ENCODE measurements at regions not wholly inside any gene's neighbourhood (a gene's known extent, or its start where the extent isn't known, plus 50 kb on each side); places are given as distances from the start of the nearest gene placed in this dataset.
"Not testable (repeated sequence)": the region's sequence is repeated elsewhere in the genome, so short reads cannot be mapped to it uniquely, and the experiment has no call there.

- Histone ChIP-seq H3K36me3 (ENCODE audit: insufficient read depth, low read length) (no peaks in the 10 kb centered on the region; the same call in 1 of the 2 replicates), H3K9ac (ENCODE audit: low read depth, low read length) (no peak overlapping the region), H3K9me3 (ENCODE audit: control insufficient read depth, insufficient read depth, low read length) (no peaks in the 10 kb centered on the region), H3K4me1 (ENCODE audit: insufficient read depth, low read length) (no peaks in the 10 kb centered on the region)
These were observed 212.2 kb upstream of the GPRIN3 start for GRCh38 chr4:89519771-89520320.

- Histone ChIP-seq H3K36me3 (ENCODE audit: insufficient read depth, low read length) (no peaks in the 10 kb centered on the region; the same call in 1 of the 2 replicates), H3K9me3 (ENCODE audit: control insufficient read depth, insufficient read depth, low read length) (no peaks in the 10 kb centered on the region), H3K9ac (ENCODE audit: low read depth, low read length) (no peak overlapping the region), H3K4me1 (ENCODE audit: insufficient read depth, low read length) (no peaks in the 10 kb centered on the region)
These were observed 210.7 kb upstream of the GPRIN3 start for GRCh38 chr4:89518259-89518658.

GRCh38 chr4:89514811-89515210 lies 207.2 kb upstream of the GPRIN3 start:
- Histone ChIP-seq H3K9me3 (ENCODE audit: control insufficient read depth, insufficient read depth, low read length) (no peaks in the 10 kb centered on the region), H3K4me1 (ENCODE audit: insufficient read depth, low read length) (no peaks in the 10 kb centered on the region), H3K9ac (ENCODE audit: low read depth, low read length) (no peak overlapping the region), H3K36me3 (ENCODE audit: insufficient read depth, low read length) (no peaks in the 10 kb centered on the region; the same call in 1 of the 2 replicates)

- Histone ChIP-seq H3K4me1 (ENCODE audit: insufficient read depth, low read length) (no peaks in the 10 kb centered on the region), H3K9ac (ENCODE audit: low read depth, low read length) (no peak overlapping the region), H3K36me3 (ENCODE audit: insufficient read depth, low read length) (no peaks in the 10 kb centered on the region; the same call in 1 of the 2 replicates), H3K9me3 (ENCODE audit: control insufficient read depth, insufficient read depth, low read length) (peaks cover 9% of the 10 kb centered on the region; the same call in 1 of the 2 replicates)
These were observed 204.2 kb upstream of the GPRIN3 start for GRCh38 chr4:89511776-89512175.

GRCh38 chr4:89509708-89510281 lies 202.2 kb upstream of the GPRIN3 start:
- Histone ChIP-seq H3K36me3 (ENCODE audit: insufficient read depth, low read length) (no peaks in the 10 kb centered on the region), H3K4me1 (ENCODE audit: insufficient read depth, low read length) (no peaks in the 10 kb centered on the region), H3K9me3 (ENCODE audit: control insufficient read depth, insufficient read depth, low read length) (peaks cover 9% of the 10 kb centered on the region; the same call in 1 of the 2 replicates), H3K9ac (ENCODE audit: low read depth, low read length) (no peak overlapping the region)

- Histone ChIP-seq H3K36me3 (ENCODE audit: insufficient read depth, low read length) (no peaks in the 10 kb centered on the region), H3K4me1 (ENCODE audit: insufficient read depth, low read length) (no peaks in the 10 kb centered on the region), H3K9me3 (ENCODE audit: control insufficient read depth, insufficient read depth, low read length) (peaks cover 9% of the 10 kb centered on the region; the same call in 1 of the 2 replicates), H3K9ac (ENCODE audit: low read depth, low read length) (no peak overlapping the region)
These were observed 199.4 kb upstream of the GPRIN3 start for GRCh38 chr4:89506866-89507491.

GRCh38 chr4:89502581-89502980 lies 195.0 kb upstream of the GPRIN3 start:
- Histone ChIP-seq H3K9me3 (ENCODE audit: control insufficient read depth, insufficient read depth, low read length) (no peaks in the 10 kb centered on the region), H3K9ac (ENCODE audit: low read depth, low read length) (no peak overlapping the region), H3K36me3 (ENCODE audit: insufficient read depth, low read length) (no peaks in the 10 kb centered on the region), H3K4me1 (ENCODE audit: insufficient read depth, low read length) (no peaks in the 10 kb centered on the region)

GRCh38 chr4:89497517-89498308 lies 190.1 kb upstream of the GPRIN3 start:
- no peak overlapping the region for H3K9ac ChIP-seq (ENCODE audit: low read depth, low read length)
- no peaks in the 10 kb centered on the region for H3K36me3 ChIP-seq (ENCODE audit: insufficient read depth, low read length)
- H3K9me3 ChIP-seq (ENCODE audit: control insufficient read depth, insufficient read depth, low read length): no peaks in the 10 kb centered on the region; the same call in 1 of the 2 replicates
- H3K4me1 ChIP-seq (ENCODE audit: insufficient read depth, low read length): no peaks in the 10 kb centered on the region; the same call in 1 of the 2 replicates

GRCh38 chr4:89496851-89497250 lies 189.3 kb upstream of the GPRIN3 start:
- no peaks in the 10 kb centered on the region; the same call in 1 of the 2 replicates for H3K9me3 ChIP-seq (ENCODE audit: control insufficient read depth, insufficient read depth, low read length)
- peaks cover 7% of the 10 kb centered on the region; the same call in 1 of the 2 replicates for H3K4me1 ChIP-seq (ENCODE audit: insufficient read depth, low read length)
- no peak overlapping the region for H3K9ac ChIP-seq (ENCODE audit: low read depth, low read length)
- no peaks in the 10 kb centered on the region for H3K36me3 ChIP-seq (ENCODE audit: insufficient read depth, low read length)

GRCh38 chr4:89493367-89493766 lies 185.8 kb upstream of the GPRIN3 start:
- H3K9ac ChIP-seq (ENCODE audit: low read depth, low read length): no peak overlapping the region; the same call in 1 of the 2 replicates
- H3K4me1 ChIP-seq (ENCODE audit: insufficient read depth, low read length): peaks cover 8% of the 10 kb centered on the region; the same call in 1 of the 2 replicates
- no peaks in the 10 kb centered on the region; the same call in 1 of the 2 replicates for H3K9me3 ChIP-seq (ENCODE audit: control insufficient read depth, insufficient read depth, low read length)

GRCh38 chr4:89492581-89493071 lies 185.0 kb upstream of the GPRIN3 start:
- Histone ChIP-seq H3K9ac (ENCODE audit: low read depth, low read length) (no peak overlapping the region), H3K4me1 (ENCODE audit: insufficient read depth, low read length) (peaks cover 8% of the 10 kb centered on the region; the same call in 1 of the 2 replicates), H3K9me3 (ENCODE audit: control insufficient read depth, insufficient read depth, low read length) (no peaks in the 10 kb centered on the region; the same call in 1 of the 2 replicates), H3K36me3 (ENCODE audit: insufficient read depth, low read length) (no peaks in the 10 kb centered on the region)

More at GRCh38 chr4:89493367-89493766, 185.8 kb upstream of the GPRIN3 start:
- H3K36me3 ChIP-seq (ENCODE audit: insufficient read depth, low read length): no peaks in the 10 kb centered on the region

GRCh38 chr4:89491761-89492160 lies 184.2 kb upstream of the GPRIN3 start:
- Histone ChIP-seq H3K9ac (ENCODE audit: low read depth, low read length) (peak overlapping the region; percentile 27; the same call in 1 of the 2 replicates), H3K9me3 (ENCODE audit: control insufficient read depth, insufficient read depth, low read length) (no peaks in the 10 kb centered on the region; the same call in 1 of the 2 replicates), H3K4me1 (ENCODE audit: insufficient read depth, low read length) (peaks cover 8% of the 10 kb centered on the region; the same call in 1 of the 2 replicates), H3K36me3 (ENCODE audit: insufficient read depth, low read length) (no peaks in the 10 kb centered on the region)

GRCh38 chr4:89489921-89490431 lies 182.4 kb upstream of the GPRIN3 start:
- H3K9me3 ChIP-seq (ENCODE audit: control insufficient read depth, insufficient read depth, low read length); H3K9ac ChIP-seq (ENCODE audit: low read depth, low read length): not testable (repeated sequence)

GRCh38 chr4:89489338-89489771 lies 181.8 kb upstream of the GPRIN3 start:
- peaks cover 8% of the 10 kb centered on the region; the same call in 1 of the 2 replicates for H3K4me1 ChIP-seq (ENCODE audit: insufficient read depth, low read length)
- H3K36me3 ChIP-seq (ENCODE audit: insufficient read depth, low read length): no peaks in the 10 kb centered on the region
- H3K9me3 ChIP-seq (ENCODE audit: control insufficient read depth, insufficient read depth, low read length): no peaks in the 10 kb centered on the region
- no peak overlapping the region for H3K9ac ChIP-seq (ENCODE audit: low read depth, low read length)

More at GRCh38 chr4:89489921-89490431, 182.4 kb upstream of the GPRIN3 start:
- H3K4me1 ChIP-seq (ENCODE audit: insufficient read depth, low read length); H3K36me3 ChIP-seq (ENCODE audit: insufficient read depth, low read length): not testable (repeated sequence)
